Panc1 (cell line): ENCODE measurements at regions not wholly inside any gene's neighbourhood (a gene's known extent, or its start where the extent isn't known, plus 50 kb on each side); places are given as distances from the start of the nearest gene placed in this dataset.

Source experiments
- ATAC-seq: fragments of 200-7000 bp; cut with Tn5 transposase; 2 replicates; pipeline ENCODE4 v1.9.1; 2020; ENCODE audit warnings: mild to moderate bottlenecking, moderate library complexity
- BruUV-seq: library from RNA; stranded (reverse); fragments of 400-500 nt; replicated peaks from 2 replicates; lab custom pipeline; 2021; lab: Mats Ljungman, UMichigan
- CTCF ChIA-PET: fragments of 300-600 bp; sonication (Branson Sonifier 250); formaldehyde crosslinking; loops from one replicate; lab custom pipeline; 2022; ENCODE audit warnings: antibody characterized with exemption; lab: Charles Lee
- POLR2A ChIA-PET: fragments of 300-600 bp; sonication (Branson Sonifier 250); formaldehyde crosslinking; loops from one replicate; lab custom pipeline; 2022; ENCODE audit warnings: antibody characterized with exemption; lab: Charles Lee
- DNase-seq: peaks from one replicate; pipeline ENCODE4 v3.0.0-alpha.2; 2010; ENCODE audit warnings: low read depth, low spot score
- H3K27ac ChIP-seq: 2 replicates; pipeline ENCODE4 v1.5.1; 2011; ENCODE audit warnings: mild to moderate bottlenecking, low read length, inconsistent platforms
- H3K27me3 ChIP-seq: fragments of 200-500 bp; sonication (Bioruptor generic); 2 replicates; pipeline ENCODE4 v1.6.0; 2014; ENCODE audit warnings: low read length, inconsistent platforms; ENCODE audit not compliant: control insufficient read depth, insufficient read depth
- H3K36me3 ChIP-seq: fragments of 200-500 bp; sonication (Bioruptor generic); 2 replicates; pipeline ENCODE4 v1.5.1; 2014; ENCODE audit warnings: inconsistent platforms, mild to moderate bottlenecking, low read length, moderate library complexity; ENCODE audit not compliant: control insufficient read depth, insufficient read depth
- H3K4me1 ChIP-seq: 2 replicates; pipeline ENCODE4 v1.5.1; 2011; ENCODE audit warnings: inconsistent platforms, mild to moderate bottlenecking, low read length, moderate library complexity; ENCODE audit not compliant: control insufficient read depth, insufficient read depth
- H3K4me3 ChIP-seq, 2 experiments: 2 replicates each; pipeline ENCODE4 v1.5.1; 2011 to 2012; ENCODE audit warnings: low read depth in 2 of 2, low read length in 2 of 2, mild to moderate bottlenecking in 2 of 2, inconsistent platforms in 1 of 2, moderate library complexity in 1 of 2
- H3K9me3 ChIP-seq: fragments of 200-500 bp; sonication (Bioruptor generic); 2 replicates; pipeline ENCODE4 v1.5.1; 2014; ENCODE audit warnings: low read depth, mild to moderate bottlenecking, inconsistent platforms, low read length, moderate library complexity; ENCODE audit not compliant: control insufficient read depth, insufficient read depth
- CTCF ChIP-seq: fragments of 450-650 bp; IDR thresholded peaks from 2 replicates; pipeline ENCODE4 v1.5.1; 2017; ENCODE audit warnings: mild to moderate bottlenecking
- POLR2AphosphoS5 ChIP-seq: IDR thresholded peaks from 2 replicates; pipeline ENCODE4 v1.6.1; 2012; ENCODE audit warnings: mild to moderate bottlenecking, low read depth, low read length, moderate library complexity
- REST ChIP-seq, 2 experiments: IDR thresholded peaks; 2 replicates each; pipeline ENCODE4 v1.6.1; 2011 to 2012; ENCODE audit warnings: low read depth in 2 of 2, control low read depth in 1 of 2, low read length in 1 of 2, mild to moderate bottlenecking in 1 of 2, moderate library complexity in 1 of 2; ENCODE audit not compliant: insufficient read depth in 1 of 2
- SIN3A ChIP-seq: IDR thresholded peaks from 2 replicates; pipeline ENCODE4 v1.6.1; 2012; ENCODE audit warnings: low read depth, mild to moderate bottlenecking, low read length, moderate library complexity, borderline replicate concordance; ENCODE audit not compliant: insufficient read depth
- TCF7L2 ChIP-seq: IDR thresholded peaks from 2 replicates; pipeline ENCODE4 v1.6.1; 2011; ENCODE audit warnings: mild to moderate bottlenecking, low read depth, low read length, inconsistent platforms
- in situ Hi-C: cut with HindIII; loops from 2 replicates; pipeline ENCODE4 v1.10.0; 2016; ENCODE audit warnings: low sequenced_read_pairs, low pct_unique_long_range_greater_than_20kb
- intact Hi-C: fragments of 100-400 bp; cut with micrococcal nuclease; formaldehyde crosslinking; loops from one replicate; pipeline ENCODE4 v1.10.0; 2022; ENCODE audit not compliant: unreplicated experiment

- no peaks in the 10 kb centered on the region for H3K4me1 ChIP-seq
- intact Hi-C loops (no loop called here), in situ Hi-C loops (no loop called here)
- no peak for DNase-seq
- peaks cover 17% of the 10 kb centered on the region for H3K27me3 ChIP-seq
- ATAC-seq, result no peak
- H3K9me3 ChIP-seq, result no peaks in the 10 kb centered on the region
- H3K4me3 ChIP-seq, result no peak overlapping the region
- H3K27ac ChIP-seq, result no peak overlapping the region
- ChIA-PET POLR2A (interaction anchor here (0.7 kb wide), 1 partner anchor 10 kb away, joined by 3 read pairs; no protein-coding TSS in a partner anchor), CTCF (interaction anchor here (0.7 kb wide), 1 partner anchor 13 kb away, joined by 9 read pairs; no protein-coding TSS in a partner anchor)
- TF ChIP-seq CTCF, result no peak; the same call in 1 of the 2 replicates
- TF ChIP-seq POLR2AphosphoS5, result no peak
- no peak for TF ChIP-seq TCF7L2
- TF ChIP-seq SIN3A, result no peak
- no peak for TF ChIP-seq REST (IDR thresholded peaks at IDR 0.05; ENCODE audit: insufficient read depth in 1 of 2, low read depth in 2 of 2, low read length in 1 of 2)
- H3K36me3 ChIP-seq, result no peaks in the 10 kb centered on the region
- BruUV-seq, result no TSS peak
Measured at GRCh38 chr22:22144858-22145257, 99.7 kb upstream of the VPREB1 start.

- CTCF ChIA-PET, result no interaction called here
- TF ChIP-seq REST (IDR thresholded peaks at IDR 0.05; ENCODE audit: insufficient read depth in 1 of 2, low read depth in 2 of 2, low read length in 1 of 2), result no peak
- TF ChIP-seq POLR2AphosphoS5, result no peak
- no peak for TF ChIP-seq CTCF
- no peak for TF ChIP-seq SIN3A
- TF ChIP-seq TCF7L2, result no peak
- H3K4me3 ChIP-seq, result no peak overlapping the region
- no peaks in the 10 kb centered on the region for H3K36me3 ChIP-seq
- BruUV-seq, result no TSS peak
- DNase-seq (no peak), ATAC-seq (no peak)
- POLR2A ChIA-PET, result no interaction called here
- intact Hi-C loops (no loop called here), in situ Hi-C loops (no loop called here)
- H3K27me3 ChIP-seq, result peaks cover 20% of the 10 kb centered on the region
- no peaks in the 10 kb centered on the region for H3K9me3 ChIP-seq
- H3K4me1 ChIP-seq, result no peaks in the 10 kb centered on the region
- no peak overlapping the region for H3K27ac ChIP-seq
Measured at GRCh38 chr22:22143448-22143847, 101.1 kb upstream of the VPREB1 start.
